ENCODE measurements at regions not wholly inside any gene's neighbourhood (a gene's known extent, or its start where the extent isn't known, plus 50 kb on each side); places are given as distances from the start of the nearest gene placed in this dataset.

DNA sequence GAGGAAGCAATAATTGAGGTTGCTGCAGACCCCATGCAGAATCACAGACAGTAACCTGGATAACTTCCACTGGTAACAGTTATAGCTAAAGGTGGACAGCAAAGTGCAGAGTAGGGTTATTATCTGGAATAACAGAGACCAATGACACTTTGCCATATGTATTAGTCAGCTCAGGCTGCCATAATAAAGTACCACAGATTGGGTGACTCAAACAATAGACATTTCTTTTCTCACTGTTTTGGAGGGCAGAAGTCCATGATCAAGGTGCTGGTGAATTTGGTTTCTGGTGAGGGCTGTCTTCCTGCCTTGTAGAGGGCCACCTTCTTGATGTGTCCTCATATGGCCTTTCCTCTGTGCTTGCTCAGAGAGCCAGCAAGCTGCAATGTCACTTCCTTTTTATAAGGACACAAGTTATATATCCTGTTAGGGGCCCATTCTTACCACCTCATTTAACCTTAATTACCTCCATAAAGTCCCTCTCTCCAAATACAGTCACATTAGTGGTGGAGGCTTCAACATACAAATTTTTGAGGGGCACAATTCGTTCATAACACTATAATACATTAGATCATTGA lies 191.0 kb upstream of the LRP1B start:
- in situ Hi-C loops (cut with MboI; ENCODE audit: low sequenced_read_pairs, unreplicated experiment): no loop called here
- DNase-seq (ENCODE audit: low spot score): no peak
- TF ChIP-seq, protein P1, sequence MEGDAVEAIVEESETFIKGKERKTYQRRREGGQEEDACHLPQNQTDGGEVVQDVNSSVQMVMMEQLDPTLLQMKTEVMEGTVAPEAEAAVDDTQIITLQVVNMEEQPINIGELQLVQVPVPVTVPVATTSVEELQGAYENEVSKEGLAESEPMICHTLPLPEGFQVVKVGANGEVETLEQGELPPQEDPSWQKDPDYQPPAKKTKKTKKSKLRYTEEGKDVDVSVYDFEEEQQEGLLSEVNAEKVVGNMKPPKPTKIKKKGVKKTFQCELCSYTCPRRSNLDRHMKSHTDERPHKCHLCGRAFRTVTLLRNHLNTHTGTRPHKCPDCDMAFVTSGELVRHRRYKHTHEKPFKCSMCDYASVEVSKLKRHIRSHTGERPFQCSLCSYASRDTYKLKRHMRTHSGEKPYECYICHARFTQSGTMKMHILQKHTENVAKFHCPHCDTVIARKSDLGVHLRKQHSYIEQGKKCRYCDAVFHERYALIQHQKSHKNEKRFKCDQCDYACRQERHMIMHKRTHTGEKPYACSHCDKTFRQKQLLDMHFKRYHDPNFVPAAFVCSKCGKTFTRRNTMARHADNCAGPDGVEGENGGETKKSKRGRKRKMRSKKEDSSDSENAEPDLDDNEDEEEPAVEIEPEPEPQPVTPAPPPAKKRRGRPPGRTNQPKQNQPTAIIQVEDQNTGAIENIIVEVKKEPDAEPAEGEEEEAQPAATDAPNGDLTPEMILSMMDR (IDR thresholded peaks at IDR 0.05; ENCODE audit: borderline replicate concordance, control extremely low read depth, extremely low read depth, insufficient read depth, missing control alignments): no peak

DNA sequence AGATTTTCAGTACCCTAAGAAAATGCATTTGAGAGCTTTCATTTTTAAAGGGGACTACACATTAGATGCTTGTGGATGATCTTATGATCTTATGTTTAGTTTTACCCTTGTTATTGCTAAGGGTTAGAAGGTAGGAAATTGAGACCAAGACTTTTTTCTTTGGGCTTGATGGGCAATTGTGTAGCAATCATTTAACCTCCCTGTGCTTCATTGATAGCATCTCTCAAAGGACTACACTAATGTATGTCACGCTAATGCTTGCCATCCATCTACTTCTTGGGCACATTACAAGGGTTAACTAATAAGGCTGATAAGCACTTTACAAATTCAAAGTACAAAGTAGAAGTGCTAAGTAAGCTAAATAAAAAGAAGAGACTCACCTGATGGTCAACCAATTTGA lies 189.3 kb upstream of the LRP1B start:
- TF ChIP-seq, protein P1 (IDR thresholded peaks at IDR 0.05; ENCODE audit: borderline replicate concordance, control extremely low read depth, extremely low read depth, insufficient read depth, missing control alignments): no peak
- DNase-seq (ENCODE audit: low spot score): no peak
- in situ Hi-C loops (cut with MboI; ENCODE audit: low sequenced_read_pairs, unreplicated experiment): no loop called here

DNA sequence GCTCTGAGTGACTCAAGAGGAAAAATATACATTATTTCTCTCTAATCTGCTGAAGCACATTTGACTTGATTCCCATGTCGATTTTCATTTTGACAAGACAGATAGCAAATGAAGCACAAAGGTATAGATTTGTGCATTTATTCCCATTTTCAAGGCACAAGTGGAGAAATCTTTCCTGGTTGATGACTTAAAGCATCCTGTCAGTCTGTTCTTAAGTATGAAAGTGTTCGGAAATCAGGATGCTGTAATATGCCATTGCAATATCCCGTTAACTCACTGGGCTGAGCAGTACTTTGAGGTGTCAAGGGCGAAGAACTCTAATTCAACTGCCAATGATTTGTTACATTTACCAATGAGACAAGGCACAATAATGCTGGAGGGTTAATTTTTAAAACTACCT lies 185.2 kb upstream of the LRP1B start:
- TF ChIP-seq, protein P1 (IDR thresholded peaks at IDR 0.05; ENCODE audit: borderline replicate concordance, control extremely low read depth, extremely low read depth, insufficient read depth, missing control alignments): no peak
- in situ Hi-C loops (cut with MboI; ENCODE audit: low sequenced_read_pairs, unreplicated experiment): no loop called here

DNA sequence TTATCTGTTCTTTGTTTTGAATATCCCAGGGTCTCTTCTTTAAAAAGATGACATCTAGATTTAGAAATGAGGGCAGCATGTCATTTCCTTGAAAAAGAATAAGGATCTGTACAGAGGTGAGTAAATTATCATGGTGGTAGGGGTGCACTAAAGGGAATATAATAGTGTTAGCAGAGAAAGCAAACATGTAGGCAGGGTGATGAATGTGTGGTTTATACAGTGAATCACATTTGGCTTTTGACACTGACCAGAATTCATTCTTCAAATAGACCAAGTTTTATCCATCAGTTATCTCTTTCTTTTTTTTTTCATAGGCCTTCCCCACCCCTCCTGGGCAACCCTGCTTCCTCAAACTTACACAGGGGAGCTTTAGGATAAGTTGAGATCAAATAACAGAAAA lies 184.5 kb upstream of the LRP1B start:
- no peak for DNase-seq (ENCODE audit: low spot score)
- in situ Hi-C loops (cut with MboI; ENCODE audit: low sequenced_read_pairs, unreplicated experiment): no loop called here
- TF ChIP-seq, protein P1 (IDR thresholded peaks at IDR 0.05; ENCODE audit: borderline replicate concordance, control extremely low read depth, extremely low read depth, insufficient read depth, missing control alignments): no peak

More for the DNA sequence above, 185.2 kb upstream of the LRP1B start:
- no peak for DNase-seq (ENCODE audit: low spot score)

DNA sequence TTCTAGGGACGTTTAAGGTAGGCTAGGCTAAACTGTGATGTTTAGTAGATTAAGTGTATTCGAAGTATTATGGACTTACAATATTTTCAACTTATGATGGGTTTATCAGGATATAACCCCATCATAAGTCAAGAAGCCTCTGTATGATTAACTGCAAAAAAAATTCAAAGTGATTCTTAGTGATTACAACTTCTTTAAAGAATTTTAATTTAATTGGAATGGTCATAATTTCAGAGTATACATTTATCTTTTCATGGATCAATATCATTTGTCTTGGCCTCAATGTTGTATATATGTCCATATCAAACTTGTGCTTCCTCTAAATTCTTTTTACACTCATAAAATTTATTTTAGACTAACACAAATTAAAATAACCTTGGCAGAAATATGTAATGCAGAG lies 183.3 kb upstream of the LRP1B start:
- TF ChIP-seq, protein P1 (IDR thresholded peaks at IDR 0.05; ENCODE audit: borderline replicate concordance, control extremely low read depth, extremely low read depth, insufficient read depth, missing control alignments): no peak
- in situ Hi-C loops (cut with MboI; ENCODE audit: low sequenced_read_pairs, unreplicated experiment): no loop called here
- no peak for DNase-seq (ENCODE audit: low spot score)

DNA sequence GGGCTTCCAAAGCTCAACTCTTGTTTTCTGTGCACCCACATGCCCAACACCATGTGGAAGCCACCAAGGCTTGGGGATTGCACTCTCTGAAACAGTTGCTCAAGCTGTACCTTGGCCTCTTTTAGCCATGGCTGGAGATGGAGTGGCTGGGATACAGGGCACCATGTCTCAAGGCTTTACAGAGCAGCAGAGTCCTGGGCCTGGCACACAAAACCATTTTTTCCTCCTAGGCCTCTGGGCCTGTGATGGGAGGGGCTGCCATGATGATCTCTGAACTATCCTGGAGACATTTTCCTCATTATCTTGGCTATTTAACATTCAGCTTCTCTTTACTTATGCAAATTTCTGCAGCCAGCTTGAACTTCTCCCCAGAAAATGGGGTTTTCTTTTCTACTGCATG lies 179.7 kb upstream of the LRP1B start:
- no peak for DNase-seq (ENCODE audit: low spot score)
- TF ChIP-seq, protein P1 (IDR thresholded peaks at IDR 0.05; ENCODE audit: borderline replicate concordance, control extremely low read depth, extremely low read depth, insufficient read depth, missing control alignments): no peak
- in situ Hi-C loops (cut with MboI; ENCODE audit: low sequenced_read_pairs, unreplicated experiment): no loop called here
